VCaP (cell line): ENCODE measurements at regions not wholly inside any gene's neighbourhood (a gene's known extent, or its start where the extent isn't known, plus 50 kb on each side); places are given as distances from the start of the nearest gene placed in this dataset.

Source experiments
- H3K27ac ChIP-seq: fragments of 450-650 bp; 2 replicates; pipeline ENCODE4 v1.5.1; 2017
- CTCF ChIP-seq: fragments of 450-650 bp; conservative IDR thresholded peaks from 2 replicates; pipeline ENCODE4 v1.5.1; 2017; ENCODE audit warnings: mild to moderate bottlenecking, moderate library complexity

DNA sequence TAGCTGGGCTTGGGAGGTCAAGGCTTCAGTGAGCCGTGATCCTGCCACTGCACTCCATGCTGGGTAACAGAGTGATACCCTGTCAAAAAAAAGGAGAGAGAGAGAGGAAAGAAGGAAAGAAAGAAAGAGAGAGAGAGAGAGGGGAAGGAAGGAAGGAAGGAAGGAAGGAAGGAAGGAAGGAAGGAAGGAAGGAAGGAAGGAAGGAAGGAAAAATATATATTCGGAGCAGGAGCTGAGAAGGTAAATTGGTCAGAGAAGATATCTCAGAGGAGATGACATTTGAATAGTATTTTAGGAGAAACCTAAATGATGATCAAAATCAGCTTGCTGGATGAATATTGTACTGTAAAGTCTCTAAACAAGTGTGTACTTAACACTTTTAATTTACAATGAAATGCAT lies 633.1 kb downstream of the ZPLD1 start:
- no peak for TF ChIP-seq CTCF
- no peak overlapping the region for H3K27ac ChIP-seq

DNA sequence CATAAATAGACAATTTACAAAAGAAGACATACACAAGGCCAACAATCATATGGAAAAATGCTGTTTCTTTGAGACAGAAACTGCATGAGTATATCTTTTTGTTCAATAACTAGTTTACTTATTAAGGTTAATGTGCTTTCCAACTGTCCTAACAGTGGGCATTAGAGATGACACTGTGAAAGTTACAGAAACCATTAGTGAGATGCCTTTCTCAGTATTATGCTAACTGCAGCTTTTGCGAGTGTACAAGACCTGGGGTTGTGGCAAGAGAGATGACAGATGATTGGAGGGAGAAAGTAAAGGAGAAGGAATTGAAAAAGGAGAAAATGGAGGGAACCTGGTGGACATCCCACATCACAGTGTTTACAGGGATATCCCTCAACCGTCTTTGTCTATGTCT lies 640.5 kb downstream of the ZPLD1 start:
- no peak for TF ChIP-seq CTCF

GRCh38 chr3:103077910-103078309 lies 643.1 kb downstream of the ZPLD1 start:
- no peak for TF ChIP-seq CTCF
- H3K27ac ChIP-seq, result no peak overlapping the region

More for the DNA sequence above, 640.5 kb downstream of the ZPLD1 start:
- H3K27ac ChIP-seq, result no peak overlapping the region

DNA sequence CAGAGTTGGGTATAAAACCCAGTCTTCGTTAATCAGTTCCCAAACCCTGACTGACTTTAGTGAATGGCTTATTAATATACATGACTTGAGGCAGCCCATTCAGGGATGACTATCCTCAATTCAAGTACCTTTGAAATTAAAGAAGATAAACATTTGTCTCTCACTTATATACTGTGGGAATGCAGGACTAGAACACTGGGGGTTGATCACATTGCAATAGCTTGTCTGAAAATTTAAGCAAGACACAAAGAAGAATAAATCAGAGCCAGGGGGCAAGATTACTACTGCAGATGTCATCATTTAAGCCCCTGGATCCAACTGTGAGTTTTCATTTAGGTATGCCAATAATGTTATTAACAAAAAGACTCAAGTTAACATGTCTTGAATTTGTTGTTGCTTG lies 647.7 kb downstream of the ZPLD1 start:
- H3K27ac ChIP-seq, result no peak overlapping the region
- TF ChIP-seq CTCF, result no peak

GRCh38 chr3:103083848-103084631 lies 649.2 kb downstream of the ZPLD1 start:
- no peak overlapping the region for H3K27ac ChIP-seq
- TF ChIP-seq CTCF, result no peak

- no peak for TF ChIP-seq CTCF
- H3K27ac ChIP-seq, result no peak overlapping the region
Measured at GRCh38 chr3:103085465-103085864, 650.6 kb downstream of the ZPLD1 start.

DNA sequence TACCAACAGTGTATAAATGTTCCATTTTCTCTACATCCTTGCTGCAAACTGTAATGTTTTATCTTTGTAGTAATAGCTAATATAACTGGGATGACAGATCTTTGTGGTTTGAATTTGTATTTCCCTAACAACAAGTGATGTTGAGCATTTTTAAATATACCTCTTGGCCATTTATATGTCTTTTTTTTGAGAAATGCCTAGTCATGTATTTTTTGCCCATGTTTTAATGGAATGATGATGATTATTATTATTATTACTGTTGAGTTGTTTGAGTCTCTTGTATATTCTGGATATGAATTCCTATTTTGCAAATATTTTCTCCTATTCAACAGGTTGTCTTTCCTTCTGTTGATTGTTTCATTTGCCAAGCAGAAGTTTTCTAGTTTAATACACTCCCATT lies 654.9 kb downstream of the ZPLD1 start:
- no peak overlapping the region for H3K27ac ChIP-seq
- no peak for TF ChIP-seq CTCF
